NCI-H146 treated with DMSO at 0.1 percent for 48 hours (cell line): ENCODE measurements at regions not wholly inside any gene's neighbourhood (a gene's known extent, or its start where the extent isn't known, plus 50 kb on each side); places are given as distances from the start of the nearest gene placed in this dataset.
"Not testable (repeated sequence)": the region's sequence is repeated elsewhere in the genome, so short reads cannot be mapped to it uniquely, and the experiment has no call there.

Experiments
- DNase-seq: peaks from one replicate; lab custom pipeline; 2025; ENCODE audit not compliant: unreplicated experiment; lab: John Stamatoyannopoulos, UW

DNA sequence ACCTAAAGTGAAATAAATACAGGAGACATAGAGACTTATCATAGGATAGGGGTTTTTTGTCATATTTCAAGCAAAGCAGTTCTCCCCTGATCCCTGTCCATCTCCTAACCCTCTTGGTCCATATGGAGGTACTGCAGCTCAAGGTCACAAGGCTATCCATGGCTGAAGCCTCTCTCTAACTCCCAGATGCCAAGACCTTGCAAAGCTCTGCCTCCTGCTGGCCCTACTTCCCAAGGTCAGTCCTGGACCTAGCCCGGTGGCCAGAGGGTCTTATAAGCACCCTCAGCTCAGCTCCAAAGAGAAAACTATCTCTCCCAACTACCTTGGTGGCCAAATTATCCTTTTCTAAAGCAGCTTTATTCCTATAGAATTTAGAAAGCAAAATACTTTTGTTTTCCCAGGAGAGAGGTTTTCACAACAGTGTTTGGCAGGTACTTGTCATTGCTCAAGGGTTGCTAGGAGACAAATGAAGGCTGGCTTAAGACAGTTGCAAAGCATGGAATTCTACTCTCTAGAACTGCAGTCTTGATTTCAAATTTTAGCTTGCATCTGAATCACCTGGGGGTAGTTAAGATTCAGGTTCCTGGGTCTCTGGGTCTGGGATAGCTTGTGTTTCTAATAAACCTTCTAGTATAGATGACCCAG lies 121.5 kb downstream of the XCL2 start:
- no peak for DNase-seq

DNA sequence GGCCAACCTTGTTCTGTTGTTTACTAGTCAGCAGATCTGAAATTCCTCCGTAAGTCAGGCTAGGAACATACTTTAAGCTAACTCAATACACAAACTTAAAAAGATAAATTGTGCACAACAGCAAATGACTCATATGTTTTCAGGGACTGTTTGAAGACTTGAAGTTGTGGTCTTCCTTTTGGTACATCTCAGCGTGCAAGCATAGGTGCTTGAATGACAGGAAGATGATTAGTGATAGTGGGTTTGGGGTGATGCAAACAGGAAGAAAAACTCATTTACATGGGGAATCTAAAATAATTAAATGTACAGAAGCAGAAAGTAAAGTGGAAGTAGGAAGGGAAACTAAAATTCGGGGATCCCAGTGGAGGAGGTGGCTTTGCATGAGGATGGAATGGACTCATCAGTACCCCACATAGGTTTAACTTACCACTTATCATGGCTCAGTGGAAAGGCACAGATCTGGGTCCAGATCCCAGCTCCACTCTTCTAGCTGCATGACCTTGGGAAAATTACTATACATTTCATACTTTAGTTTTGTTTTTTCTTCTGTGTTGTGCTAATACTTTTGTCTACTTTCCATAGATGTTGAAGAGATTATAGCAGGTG lies 122.3 kb downstream of the XCL2 start:
- no peak for DNase-seq

DNA sequence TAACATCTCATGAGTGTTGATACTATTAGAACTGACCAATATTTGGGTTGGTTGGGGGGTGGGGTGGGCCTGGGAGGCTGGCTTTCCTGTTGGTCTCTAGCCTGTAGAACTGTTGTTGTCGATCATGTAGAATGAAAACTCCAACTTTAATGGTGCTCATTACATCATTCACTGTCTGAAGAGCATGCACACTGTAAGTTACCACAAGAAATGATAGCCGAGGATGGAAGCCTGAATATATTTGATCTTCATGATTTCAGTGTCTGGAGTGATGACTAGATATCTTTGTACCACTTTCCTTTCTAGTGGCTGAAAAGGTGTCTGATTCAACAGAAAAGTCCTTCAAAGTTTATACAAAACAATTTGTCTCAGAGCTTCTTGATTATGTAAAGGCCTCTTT lies 123.6 kb downstream of the XCL2 start:
- DNase-seq = no peak

- no peak for DNase-seq
Measured at GRCh38 chr1:168419736-168420135, 124.1 kb downstream of the XCL2 start.

DNA sequence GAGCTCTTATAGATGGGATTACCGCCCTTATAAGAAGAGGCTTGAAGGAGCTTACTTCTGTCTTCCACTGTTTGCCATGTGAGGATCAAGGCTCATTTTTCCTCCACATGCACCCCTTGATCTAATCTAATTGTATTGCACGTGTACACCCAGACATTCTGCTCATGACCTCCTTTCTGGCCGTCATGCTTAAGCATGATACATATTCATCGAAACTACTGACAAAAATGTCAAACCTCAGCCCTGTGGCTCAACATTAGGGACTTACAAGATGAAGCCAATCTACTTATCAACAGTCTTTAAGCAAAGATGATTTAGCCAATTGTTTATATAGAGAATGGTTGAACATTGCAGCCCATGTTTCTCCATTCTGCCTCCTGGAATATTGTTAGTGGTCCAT lies 127.6 kb downstream of the XCL2 start:
- DNase-seq = no peak

DNA sequence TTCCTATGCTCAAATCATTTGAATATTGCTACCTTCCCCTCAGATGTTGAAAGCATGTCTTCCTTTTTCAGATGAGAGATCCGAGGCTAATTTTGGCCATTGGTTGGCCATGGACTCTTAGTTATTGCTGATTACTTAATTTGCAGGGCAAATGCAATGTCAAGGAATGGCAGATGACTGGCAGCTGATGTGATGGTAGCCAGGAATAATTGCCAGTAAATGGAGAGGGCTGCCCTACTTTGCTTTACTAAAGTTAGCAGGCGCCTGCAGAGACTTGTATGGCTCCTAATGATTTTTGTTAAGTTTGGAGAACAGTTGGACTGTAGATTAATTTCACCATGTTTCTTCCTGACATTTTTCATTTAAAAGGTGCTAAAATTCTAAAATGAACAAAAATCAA lies 128.9 kb downstream of the XCL2 start:
- no peak for DNase-seq

DNA sequence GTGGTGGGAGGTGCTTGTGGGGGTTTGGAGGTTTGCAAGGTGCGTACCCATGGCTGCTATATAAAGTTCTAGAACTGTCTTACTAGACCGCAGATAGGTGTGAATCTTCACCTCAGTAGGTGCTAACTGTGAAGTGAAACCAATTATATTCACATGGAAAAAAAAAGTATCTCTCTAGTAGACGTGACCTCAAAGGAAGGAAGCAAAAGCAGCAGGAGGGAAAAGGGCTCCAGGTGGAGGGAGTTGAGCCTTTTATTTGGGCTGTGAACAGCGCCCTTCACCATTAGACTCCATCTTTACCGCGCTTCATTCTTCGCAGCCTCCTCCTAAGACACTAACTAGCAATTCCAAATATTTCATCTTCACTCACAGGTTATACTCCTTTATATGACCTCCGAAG lies 129.8 kb downstream of the TBX19 start:
- no peak for DNase-seq

GRCh38 chr1:168408884-168409283 lies 128.2 kb downstream of the TBX19 start:
- no peak for DNase-seq

DNA sequence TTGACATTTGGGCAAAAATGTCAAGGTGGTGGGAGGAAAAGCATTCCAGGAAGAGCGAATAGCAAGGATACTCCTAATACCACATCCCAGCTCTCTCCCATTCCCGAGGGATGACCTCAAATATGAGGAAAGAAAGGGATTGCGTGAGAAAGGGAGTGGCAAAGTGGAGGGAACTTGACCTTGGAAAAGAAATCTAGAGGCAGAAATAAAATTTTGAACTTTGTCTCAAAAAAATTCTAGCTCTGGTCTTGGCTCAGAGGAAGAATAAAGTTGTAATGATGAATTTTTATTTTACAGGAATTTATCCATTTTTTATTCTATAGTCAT lies 127.8 kb downstream of the TBX19 start:
- no peak for DNase-seq

- DNase-seq = no peak
Measured at GRCh38 chr1:168407832-168408538, 127.3 kb downstream of the TBX19 start.

DNA sequence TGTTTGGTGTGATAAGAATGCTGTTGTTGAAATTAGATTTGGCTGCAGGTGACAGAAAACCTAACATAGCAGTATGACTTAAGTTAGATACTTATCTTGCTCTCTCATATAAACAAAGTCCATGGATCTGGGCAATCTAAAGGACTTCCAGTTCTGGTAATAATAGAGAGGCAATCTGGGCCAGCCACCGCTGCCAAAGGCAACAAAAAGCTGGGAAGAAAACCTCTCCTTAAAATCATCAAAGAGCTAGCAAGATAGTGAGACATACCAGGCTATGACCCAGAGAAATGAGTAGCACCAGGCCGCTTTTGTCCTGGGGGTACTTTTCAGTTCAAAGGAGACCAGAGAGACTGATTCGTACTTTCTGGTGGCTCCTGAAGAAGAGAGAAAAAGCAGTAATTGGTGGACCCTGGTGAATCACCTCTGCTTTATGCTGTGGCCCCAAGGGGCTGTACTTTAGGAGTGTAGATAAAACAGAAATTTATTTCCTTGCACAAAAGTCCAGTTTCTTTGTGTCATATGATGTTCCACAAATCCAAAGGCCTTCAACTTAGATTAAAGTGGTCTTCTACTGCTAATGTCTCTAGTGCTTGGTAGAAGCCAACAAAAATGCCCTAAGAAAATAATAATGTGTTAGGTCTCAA lies 125.4 kb downstream of the TBX19 start:
- no peak for DNase-seq

DNA sequence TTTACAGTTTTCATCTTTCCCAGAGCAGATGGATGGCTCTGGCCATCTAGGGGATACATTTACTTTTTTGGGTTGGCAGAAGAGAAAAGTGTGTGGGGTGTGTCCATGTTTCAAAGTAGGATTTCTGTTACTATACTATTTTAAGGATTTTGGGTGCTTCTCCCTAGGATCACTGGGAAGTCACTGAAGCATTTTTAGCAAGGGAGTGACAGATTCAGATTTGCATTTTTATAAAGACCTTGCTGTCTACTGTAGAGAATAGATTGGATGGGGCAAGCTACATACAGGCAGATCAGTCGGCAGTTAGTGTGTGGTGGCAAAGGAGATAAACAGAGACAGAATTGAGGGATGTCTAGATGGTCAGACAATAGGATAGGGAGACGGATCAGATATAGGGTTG lies 122.5 kb downstream of the TBX19 start:
- no peak for DNase-seq

GRCh38 chr1:168402466-168402865 lies 121.8 kb downstream of the TBX19 start:
- DNase-seq = not testable (repeated sequence)

- DNase-seq = no peak
Measured at GRCh38 chr1:168401341-168401740, 120.7 kb downstream of the TBX19 start.

DNA sequence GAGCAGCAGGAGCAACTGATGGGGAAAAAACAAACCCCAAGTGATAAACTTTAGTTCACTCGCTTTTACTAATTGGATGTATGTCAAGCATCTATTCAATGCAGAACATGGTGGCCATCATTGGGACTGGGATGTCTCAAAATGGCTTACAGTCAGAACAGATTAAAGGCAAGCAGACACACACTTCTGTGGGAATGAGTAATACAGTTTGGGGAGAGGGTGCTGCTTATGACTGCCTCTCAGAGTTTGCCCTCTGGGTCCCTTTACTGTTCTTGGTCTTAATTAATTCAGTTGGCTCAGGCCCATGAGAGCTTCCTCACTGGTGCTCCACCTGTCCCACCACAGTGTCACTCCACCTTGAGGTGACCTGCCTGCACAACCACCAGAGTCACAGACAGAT lies 119.5 kb downstream of the TBX19 start:
- no peak for DNase-seq

DNA sequence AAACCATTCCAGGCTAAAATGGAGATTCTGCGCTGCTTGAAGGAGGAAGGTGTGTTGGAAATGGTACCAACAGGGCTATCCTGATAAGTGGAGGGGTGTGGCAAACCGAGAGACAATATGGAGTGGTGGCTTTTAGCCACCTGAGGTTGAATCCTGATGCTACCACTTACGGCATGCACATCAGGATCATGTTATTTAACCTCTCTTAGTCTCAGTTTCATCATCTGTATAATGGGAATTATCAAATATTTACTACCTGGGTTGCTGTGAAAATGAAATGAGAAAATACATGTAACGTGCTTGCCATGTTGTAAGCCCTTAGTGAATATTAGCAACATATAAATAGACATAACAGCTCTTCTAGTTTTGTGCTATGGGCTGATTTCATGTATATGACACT lies 117.1 kb downstream of the TBX19 start:
- no peak for DNase-seq

DNA sequence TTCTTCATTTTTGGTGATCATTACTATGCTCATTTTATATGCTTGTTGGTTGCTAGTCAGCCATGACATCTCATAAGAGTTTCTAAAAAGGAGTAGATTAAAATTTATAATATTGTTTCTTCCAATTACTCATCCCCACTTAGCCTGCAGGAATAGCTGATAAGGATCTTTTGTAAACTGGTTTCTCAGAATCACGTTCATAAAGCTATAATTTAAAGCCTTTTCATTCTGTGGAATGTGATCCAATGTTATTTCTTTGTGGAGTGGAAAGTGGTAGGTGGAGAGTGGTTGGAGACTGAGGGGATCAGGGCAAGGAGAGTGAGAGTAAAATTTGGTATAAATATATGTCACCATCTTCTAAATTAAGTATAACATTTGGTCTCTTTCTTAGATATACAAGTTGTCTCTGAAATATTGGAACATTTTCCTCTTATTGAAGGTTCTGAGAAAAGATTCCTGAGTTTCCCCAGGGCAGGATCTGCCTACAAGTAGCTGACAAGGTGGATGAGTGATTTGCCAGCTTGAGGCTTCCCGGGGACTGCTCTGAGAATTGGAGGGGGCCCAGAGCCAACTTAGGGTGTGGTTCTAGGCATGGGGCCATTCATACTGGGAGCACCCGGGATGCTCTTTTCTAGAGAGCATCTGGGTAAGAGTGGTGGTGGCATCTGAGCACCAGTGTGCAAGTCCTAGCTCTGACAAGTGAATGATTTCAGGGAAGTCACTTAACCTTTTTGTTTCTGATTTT lies 116.4 kb downstream of the TBX19 start:
- no peak for DNase-seq

GRCh38 chr1:168396508-168396907 lies 115.8 kb downstream of the TBX19 start:
- no peak for DNase-seq

GRCh38 chr1:168394858-168395257 lies 114.2 kb downstream of the TBX19 start:
- DNase-seq = no peak

DNA sequence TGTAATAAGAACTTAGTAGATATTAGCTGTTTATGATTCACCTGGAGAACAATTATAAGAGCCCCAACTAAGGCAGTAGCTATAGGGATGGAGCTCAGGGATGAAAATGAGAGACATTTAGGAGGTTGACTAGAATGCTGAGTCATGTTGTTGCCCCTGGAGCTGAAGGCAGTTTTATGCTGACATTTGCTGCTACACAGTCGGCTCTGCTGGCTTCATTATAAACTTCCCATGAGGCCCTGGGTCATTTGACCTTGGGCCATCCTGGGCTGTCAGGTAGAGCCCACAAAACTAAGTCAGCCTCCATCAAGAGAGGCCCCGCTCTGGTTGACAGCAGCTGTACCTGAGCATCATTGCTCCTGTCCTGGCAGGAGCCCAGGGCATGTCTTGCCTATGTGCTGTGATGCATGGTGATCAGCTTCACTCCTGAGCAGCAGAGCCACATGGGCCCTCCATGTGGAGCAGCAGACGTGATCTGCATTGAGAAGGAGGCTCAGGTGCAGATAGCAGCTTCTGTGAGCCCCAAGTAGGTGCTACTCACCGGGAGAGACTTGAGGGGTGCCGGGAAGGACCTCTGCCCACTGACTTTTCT lies 112.4 kb downstream of the TBX19 start:
- no peak for DNase-seq
